ENCODE measurements at regions not wholly inside any gene's neighbourhood (a gene's known extent, or its start where the extent isn't known, plus 50 kb on each side); places are given as distances from the start of the nearest gene placed in this dataset.

GRCh38 chr7:110595694-110596093 is 495.2 kb upstream of the LRRN3 start:
- TF ChIP-seq TAF1 (IDR thresholded peaks at IDR 0.05; ENCODE audit: low read depth, low read length) (no peak), POLR2AphosphoS5 (IDR thresholded peaks at IDR 0.05; ENCODE audit: low read depth, low read length) (no peak), POLR2A (IDR thresholded peaks at IDR 0.05; ENCODE audit: low read depth, low read length) (no peak), SPI1 (IDR thresholded peaks at IDR 0.05; ENCODE audit: low read depth, low read length) (no peak), POU2F2 (IDR thresholded peaks at IDR 0.05; ENCODE audit: low read depth, low read length) (no peak)

All from GM12891 (cell line).